ENCODE measurements at regions not wholly inside any gene's neighbourhood (a gene's known extent, or its start where the extent isn't known, plus 50 kb on each side); places are given as distances from the start of the nearest gene placed in this dataset.

GRCh38 chr3:66819993-66820501, 178.1 kb upstream of the KBTBD8 start:
- TF ChIP-seq REST (IDR thresholded peaks at IDR 0.05; ENCODE audit: low read depth): no peak
- no peak for TF ChIP-seq RAD21 (IDR thresholded peaks at IDR 0.05; ENCODE audit: low read depth)
- no peak for TF ChIP-seq YY1 (IDR thresholded peaks at IDR 0.05; ENCODE audit: low read depth)
- TF ChIP-seq EP300 (IDR thresholded peaks at IDR 0.05; ENCODE audit: borderline replicate concordance): no peak
- TF ChIP-seq TAF1 (IDR thresholded peaks at IDR 0.05; ENCODE audit: low read depth): no peak
- no peak for TF ChIP-seq USF1 (IDR thresholded peaks at IDR 0.05)
- no peak for TF ChIP-seq FOXM1 (IDR thresholded peaks at IDR 0.05; ENCODE audit: borderline replicate concordance, low read depth)
- TF ChIP-seq TEAD4 (IDR thresholded peaks at IDR 0.05): no peak
- no peak for TF ChIP-seq EGR1 (IDR thresholded peaks at IDR 0.05)
- no peak for TF ChIP-seq MAX (IDR thresholded peaks at IDR 0.05)
- no peak for TF ChIP-seq CEBPB (IDR thresholded peaks at IDR 0.05)

Data from Ishikawa (cell line).